ENCODE measurements at regions not wholly inside any gene's neighbourhood (a gene's known extent, or its start where the extent isn't known, plus 50 kb on each side); places are given as distances from the start of the nearest gene placed in this dataset.
A peak's percentile ranks its signal among the peaks of the same experiment; 100 is the strongest.

DNA sequence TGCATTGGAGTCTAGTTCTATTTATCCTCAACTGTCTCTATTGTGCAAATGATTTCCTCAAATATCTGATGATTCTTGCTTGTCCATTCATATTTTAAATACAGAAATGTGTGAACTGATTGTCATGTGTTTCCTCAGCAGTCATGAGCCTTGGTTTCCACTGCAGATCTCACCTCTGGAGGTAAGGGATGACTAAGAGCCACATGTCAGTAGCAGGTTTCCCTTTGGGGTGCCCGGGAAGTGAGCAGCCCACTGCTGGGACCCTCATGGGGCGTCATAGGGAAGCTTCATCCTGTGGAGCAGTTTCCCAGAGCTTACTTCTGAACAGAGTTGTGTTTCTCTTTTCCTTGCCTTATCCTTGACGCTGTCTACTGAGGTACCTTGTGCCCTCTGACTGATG, 149.2 kb upstream of the TOPAZ1 start:
- no peak for DNase-seq (ENCODE audit: low spot score)

DNA sequence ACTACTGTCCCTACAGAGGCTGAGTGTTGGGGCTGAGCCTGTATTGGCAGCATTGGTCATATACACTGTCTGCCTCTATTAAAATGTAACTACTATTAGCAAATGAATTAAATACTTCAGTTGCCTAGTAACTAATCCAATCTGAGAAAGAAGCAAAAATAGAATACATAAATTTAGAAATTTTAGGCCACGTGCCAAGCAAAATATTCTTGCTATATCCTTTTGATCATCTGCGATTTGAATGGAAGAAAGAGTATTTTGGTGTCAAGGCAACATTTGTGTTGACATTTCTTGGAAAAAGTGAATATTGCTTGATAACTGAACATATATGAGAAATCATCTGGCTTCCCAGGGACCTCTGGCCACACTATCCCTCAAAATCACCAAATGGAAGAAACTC, 148.2 kb upstream of the TOPAZ1 start:
- DNase-seq (ENCODE audit: low spot score): no peak

DNA sequence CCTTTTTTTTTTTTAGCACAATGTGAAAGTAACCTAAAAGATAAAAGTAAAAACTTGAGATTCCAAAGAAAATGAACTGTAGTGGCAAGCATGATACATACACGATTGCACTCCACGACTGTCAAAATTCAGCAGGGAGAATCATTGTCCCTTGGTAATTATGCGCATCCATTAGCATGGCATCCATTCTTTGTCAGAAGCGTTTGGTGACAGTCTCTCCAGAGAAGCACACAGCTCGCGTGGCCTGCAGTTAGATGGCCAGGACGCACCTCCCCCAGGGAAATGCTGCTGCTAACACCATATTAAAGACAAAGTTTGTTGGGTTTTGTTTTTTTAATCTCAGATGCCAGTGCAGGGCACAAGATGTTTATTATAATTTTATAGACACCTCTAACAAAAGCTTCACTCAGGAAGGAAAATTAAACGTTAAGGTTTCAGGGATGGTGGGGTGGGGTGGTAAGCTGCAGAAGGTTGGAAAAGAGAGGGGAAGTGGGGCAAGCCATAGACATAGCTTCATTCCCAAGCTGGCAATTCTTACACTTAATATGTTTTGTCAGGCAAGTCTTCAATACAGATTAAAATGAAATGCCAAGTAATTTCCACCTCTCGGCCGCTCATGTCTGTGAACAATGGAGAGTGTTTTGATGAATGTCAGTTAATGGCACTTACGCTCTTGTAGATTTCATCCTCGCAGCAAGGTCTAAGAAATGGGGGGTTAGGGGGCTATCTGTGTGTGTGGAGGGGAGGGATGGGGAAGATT, 142.8 kb upstream of the TOPAZ1 start:
- no peak for DNase-seq (ENCODE audit: low spot score)

DNA sequence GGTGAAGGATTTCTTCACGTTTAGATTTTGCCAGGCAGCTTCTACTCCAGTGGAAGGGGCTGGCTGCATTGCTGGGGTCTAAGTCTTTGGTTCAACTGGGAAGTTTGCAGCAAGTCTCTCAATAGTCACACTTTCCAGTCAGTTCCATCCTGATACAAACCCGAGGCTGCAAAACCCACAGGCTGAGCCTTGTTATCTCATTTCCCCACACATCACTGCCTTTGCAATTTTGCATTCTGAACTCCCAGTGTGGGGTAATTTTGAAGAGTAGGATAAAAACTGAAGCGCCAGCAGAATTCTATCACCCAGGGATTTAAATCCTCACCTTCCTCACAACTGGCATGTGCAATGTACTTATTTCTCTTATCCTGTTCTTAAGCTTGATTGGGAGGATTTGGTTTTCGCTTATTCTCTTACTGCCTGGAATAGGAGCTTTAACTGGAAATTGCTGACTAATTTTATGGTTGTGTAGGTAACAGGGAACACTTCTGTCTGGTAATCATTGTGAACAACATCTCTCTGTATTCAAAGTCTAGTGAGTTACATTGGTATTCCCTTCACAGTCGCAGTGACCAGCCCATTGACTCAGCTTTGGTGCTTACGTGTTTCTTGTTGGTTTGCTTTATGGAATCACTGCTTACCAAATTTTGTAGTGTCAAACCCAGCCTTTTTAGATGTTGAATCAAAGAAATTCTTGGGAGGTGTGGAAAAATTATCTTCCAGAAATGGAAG, 142.0 kb upstream of the TOPAZ1 start:
- DNase-seq (ENCODE audit: low spot score): no peak

DNA sequence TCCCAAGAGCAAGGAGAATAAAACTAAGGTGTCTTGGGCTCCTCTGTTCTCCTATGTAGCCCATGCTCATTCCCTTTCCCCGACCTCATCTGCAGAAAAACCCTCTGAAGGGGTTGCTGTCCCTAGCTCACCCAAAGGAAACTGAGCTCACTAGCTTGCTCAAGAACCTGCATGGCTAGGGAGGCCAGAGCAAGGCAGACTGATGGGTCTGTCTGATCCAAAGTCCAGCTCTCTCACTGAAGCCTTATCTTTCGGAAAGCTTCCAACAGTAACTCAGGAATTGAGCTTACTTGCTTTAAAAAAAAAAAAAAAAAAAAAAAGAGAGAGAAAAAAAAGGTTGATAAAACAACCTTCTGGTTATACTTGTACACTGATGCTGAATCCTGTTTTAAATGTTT, 141.4 kb upstream of the TOPAZ1 start:
- DNase-seq (ENCODE audit: low spot score): no peak

DNA sequence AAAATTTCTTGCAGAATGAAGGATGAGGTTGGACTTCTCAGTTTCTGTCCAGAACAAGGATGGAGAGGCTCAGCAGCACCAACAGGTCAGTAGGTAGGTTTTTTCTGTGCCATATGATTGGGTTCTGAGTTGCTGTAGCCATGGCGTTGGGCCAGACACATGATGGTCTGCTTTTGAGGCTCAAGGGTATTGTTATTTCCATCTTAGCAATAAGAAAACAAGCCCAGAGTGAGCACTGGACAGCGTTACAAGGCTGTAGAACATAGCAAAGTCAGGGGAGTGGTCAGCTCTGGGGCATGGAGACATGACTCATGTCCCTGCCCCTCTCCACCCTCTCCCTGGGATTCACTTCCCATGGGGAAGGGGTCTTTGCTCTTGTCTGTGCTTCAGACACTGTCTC, 137.6 kb upstream of the TOPAZ1 start:
- no peak for DNase-seq (ENCODE audit: low spot score)

DNA sequence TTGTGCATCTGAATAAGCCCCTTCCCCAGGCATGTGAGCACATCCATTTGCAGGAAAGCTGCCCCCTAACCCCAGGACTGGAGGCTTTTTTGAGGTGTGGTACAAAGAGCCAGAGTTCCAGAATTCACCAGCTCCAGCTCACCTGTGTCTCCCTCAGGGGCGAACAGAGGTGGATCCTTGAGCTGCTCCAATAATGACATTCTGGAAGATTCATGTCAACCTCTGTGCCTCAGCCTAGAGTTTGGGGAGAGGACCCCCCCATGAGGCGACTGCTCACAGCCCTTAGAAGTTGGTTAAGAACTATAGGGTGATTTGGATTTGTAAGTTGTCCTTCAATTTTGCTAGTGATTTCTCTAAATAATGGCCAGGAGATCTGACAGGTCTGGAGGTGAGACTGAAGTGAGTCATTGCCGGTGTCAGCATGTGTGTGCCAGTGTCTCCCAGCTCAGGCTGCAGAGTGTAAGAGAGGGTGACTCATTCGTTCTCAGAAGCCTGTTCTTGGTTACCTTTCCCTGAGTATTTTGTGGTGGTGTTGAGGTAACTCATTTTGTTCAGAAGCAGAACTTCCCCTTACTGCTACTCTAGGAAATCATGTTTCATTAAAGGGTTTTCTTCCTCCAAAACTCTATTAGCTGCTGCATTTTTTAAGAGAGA, 136.9 kb upstream of the TOPAZ1 start:
- DNase-seq (ENCODE audit: low spot score): no peak

DNA sequence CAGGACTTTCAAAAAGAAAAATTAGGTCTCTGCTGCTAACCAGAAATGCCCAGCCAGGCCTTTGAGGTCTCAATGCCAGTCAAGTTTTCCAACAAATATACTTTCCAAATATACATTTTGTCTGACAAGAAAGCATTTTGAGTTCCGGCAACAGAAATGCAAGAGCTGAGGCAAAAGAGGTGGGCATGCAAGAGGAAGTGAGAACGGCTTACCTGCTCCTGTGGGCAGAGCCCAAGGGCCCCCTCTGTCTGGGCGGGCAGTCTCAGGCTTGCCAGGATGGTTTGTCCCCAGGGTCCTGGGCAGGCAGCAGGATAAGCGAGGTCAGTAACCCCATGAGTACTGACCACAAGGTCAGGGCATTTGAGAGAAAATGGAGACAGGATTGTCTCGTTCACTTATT, 136.1 kb upstream of the TOPAZ1 start:
- no peak for DNase-seq (ENCODE audit: low spot score)

DNA sequence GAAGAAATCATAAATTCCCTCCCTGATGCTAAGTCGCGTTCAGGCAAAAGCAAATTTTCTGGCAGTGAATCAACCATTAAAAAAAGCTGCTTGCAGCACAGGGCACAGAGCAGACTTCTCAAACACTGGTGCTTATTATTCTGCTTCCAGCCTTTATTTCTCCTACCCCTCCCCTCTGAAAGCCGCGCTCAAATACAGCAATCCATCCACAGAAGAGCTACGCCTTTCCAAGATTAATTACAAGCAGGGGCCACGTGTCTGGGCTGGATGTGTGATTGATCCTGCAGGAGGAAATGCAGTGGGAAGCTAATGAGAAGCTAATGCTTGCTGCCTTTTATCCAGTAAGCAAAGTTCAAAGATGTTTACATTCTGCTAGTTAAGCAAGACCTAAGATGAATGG, 134.9 kb upstream of the TOPAZ1 start:
- no peak for DNase-seq (ENCODE audit: low spot score)

DNA sequence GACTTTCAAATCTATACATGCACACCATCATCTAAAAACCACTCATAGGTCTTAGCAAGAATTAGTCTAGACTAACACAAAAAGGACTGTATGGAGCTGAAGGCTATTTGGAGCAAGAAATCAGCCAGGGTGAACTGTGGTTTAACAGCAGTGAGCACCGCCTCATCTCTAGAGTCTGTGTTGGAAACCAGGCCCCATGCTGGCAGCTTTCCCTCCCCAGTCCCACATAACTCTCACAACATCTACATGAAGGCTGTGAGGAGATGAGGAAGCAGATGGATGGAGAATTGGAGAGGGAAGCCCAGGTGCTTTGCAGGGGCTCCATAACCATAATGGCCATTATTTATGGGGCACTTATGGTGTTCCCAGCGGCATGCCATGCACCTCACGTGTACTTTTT, 133.2 kb upstream of the TOPAZ1 start:
- DNase-seq (ENCODE audit: low spot score): no peak

DNA sequence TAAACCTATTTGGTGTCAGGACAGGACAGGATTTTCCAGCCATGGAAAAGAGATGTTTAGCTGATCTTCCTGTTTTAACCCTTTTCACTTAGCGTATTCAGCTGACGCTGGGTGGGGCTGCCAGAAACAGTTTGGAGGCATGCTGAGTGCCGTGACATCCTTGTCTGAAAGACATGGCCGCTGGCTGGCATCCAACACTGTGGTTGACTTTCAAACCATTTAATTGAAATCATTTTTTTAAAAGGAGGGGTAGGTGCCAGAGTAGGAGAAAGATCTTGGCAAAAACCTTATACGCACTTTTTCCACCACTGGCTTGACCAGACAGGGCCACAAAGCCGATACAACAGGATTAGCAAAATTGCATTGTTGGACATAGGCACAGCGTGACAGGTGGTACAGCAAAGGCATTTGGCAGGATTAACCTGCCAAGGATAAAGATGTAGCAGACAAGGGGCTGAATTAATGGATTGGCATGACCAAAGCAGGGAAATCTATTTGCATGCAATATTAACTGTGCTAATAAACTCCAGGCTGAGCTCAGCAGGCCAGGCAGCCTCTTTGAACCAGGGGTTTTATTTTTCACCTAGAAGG, 131.8 kb upstream of the TOPAZ1 start:
- no peak for DNase-seq (ENCODE audit: low spot score)

DNA sequence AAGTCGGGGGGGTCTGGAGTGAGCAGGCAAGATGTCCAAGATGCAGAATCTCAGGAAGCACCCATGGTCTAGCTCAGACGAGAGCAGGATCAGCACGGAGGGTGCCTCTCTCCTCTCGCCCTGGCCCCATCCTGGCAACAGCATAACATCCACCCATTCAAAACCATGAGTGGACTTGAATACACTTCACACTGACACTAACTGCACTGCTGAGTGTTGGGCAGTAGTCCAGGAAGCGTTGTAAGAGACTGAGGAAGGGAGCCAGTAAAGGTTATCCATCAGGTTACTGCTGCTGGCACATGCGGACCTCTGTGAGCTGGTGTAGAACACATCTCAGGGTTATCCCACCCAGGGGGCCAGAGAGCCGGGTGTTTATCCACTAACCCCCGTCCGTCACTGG, 131.0 kb upstream of the TOPAZ1 start:
- DNase-seq (ENCODE audit: low spot score): no peak

DNA sequence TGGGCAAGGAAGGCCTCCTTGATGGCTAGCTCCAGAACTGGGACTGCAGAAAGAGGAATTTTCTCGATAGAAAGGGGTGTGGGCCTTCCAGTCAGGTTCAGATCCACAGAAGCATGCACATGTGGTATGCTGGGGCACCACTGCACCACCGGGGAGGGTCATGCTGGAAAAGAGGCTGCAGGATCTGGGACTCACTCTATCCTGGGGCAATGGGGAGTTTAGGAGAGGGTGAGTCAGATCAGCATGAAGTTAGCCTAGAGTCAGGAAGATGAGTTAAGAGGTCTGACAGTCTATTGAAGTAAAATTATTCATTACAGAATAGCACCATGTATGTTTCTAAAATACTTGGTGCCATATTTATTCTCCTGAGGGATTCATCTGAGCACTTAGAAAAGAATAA, 130.2 kb upstream of the TOPAZ1 start:
- no peak for DNase-seq (ENCODE audit: low spot score)

DNA sequence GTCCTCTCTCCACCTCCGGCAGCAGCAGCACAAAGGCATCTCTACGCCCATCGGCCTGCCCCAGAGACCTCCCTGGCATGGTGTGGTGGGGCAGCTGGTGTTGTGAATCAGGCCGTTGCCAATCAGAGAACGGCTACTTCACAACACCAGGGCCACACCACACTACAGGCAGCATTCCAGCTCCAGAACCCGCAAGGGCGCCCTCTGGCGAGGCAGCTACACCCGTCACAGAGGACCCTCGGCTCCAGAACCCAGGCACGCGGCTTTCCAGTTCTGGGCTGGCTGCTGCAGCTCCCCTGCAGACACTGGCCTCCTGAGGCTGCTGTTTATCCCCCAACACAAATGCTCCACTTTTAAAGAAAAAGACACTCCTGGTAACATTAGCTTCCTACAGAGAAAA, 127.5 kb upstream of the TOPAZ1 start:
- DNase-seq (ENCODE audit: low spot score): peak; percentile 3

DNA sequence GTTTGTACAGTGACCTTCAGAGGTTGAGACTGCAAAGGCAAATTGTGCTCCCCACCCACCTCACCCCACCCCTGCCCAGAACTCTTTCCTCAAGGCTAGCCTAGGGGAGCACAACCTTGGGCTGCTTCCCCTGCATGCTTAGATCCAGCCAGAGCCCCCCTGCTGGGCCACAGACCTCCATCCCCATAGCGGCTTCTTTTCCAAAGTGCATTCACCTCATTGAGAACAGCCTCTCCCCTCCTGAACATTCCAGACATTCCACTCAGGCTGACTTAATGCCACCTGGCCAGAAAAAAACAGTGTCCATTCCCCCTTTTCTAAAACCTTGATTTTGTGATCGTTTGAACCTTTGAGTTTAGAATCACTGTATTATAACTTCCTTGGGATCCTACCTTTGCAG, 124.4 kb upstream of the TOPAZ1 start:
- no peak for DNase-seq (ENCODE audit: low spot score)

DNA sequence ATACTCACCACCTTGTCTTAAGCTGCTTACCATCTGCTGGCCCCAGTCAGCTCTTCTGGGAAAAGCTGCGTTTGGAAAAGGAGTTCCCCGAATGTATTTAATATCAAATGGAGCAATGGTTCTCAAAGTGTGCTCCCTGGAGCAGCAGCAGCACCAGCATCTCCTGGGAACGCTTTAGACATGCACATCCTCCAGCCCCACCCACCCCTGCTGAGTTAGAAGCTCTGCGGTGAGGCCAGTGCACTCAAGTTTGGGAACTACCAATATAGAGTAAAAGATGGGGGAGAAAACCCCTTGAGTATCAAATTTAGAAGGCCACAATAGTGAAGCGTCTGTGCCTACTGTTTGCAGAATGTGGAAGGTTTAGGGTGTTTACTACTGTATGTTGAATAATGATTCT, 124.0 kb upstream of the TOPAZ1 start:
- no peak for DNase-seq (ENCODE audit: low spot score)

DNA sequence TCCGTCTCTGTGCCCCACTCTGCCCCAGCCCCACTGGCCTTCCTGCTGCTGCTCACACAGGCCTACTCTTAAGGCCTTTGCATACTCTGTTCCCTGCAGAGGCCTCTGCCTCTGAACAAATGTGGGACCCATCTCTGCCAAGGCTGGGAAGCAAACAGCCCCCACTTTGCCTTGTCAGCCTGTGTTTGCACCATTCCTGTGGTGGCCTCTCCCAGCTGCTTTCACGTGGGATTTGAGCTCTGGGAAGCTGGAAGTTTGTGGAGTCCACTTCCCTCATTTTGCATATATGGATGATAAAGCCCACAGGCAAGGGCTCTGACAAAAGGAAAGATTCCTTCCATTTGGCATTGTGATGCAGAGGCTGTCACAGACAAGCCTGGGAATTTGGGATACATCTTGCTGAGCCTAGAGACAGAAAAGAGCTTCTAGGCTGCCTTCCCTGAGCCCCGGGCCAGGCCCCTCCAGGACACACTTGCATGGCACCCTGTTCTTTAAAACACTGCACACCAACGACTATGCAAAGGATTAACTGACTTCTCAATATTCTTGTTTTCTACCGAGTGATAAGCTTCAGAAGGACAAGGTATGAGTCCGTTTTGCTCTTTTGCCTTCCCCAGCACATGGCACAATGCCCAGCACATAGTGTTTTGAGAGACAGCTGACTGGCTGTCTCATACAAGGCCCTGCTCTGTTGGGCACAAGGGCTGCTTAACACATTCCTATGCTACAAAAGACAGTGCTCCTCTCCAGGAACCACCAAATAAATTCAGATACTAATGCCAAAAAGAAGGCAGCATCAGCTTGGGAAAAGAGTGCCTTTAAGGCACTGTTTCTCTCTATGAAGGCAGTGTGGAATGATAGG, 120.7 kb upstream of the TOPAZ1 start:
- no peak for DNase-seq (ENCODE audit: low spot score)

DNA sequence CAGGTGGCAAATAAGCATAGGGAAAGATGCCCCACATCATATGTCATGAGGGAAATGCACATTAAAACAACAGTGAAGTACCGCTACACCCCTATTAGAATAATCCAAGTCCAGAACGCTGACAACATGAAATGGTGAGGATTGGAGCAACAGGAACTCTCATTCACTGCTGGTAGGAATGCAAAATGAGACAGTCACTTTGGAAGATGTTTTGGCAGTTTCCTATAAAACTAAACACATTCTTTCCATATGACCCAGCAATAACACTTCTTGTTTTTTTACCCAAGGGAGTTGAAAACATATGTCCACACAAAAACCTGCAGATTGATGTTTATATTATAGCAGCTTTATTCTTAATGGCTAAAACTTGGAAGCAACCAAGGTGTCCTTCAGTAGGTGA, 116.4 kb upstream of the TOPAZ1 start:
- no peak for DNase-seq (ENCODE audit: low spot score)

DNA sequence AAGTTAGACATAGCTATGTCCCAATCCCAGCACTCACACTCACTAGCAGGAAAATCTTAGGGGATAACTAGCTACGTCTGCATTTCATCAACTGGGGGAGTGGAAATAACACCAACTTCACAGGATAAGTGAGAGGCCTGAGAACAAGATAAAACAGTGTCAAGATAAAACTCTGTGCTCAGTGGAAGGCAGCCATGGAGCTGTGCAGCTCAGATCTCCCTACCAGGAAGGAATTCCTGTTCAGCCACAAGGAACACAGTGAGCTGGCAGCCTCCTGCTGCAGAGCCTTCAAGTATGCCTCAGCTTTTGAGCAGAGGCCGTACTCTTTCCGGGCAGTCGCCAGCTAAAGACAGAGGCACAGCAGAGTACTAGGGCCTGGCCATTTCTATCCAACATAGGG, 115.8 kb upstream of the TOPAZ1 start:
- DNase-seq (ENCODE audit: low spot score): no peak

DNA sequence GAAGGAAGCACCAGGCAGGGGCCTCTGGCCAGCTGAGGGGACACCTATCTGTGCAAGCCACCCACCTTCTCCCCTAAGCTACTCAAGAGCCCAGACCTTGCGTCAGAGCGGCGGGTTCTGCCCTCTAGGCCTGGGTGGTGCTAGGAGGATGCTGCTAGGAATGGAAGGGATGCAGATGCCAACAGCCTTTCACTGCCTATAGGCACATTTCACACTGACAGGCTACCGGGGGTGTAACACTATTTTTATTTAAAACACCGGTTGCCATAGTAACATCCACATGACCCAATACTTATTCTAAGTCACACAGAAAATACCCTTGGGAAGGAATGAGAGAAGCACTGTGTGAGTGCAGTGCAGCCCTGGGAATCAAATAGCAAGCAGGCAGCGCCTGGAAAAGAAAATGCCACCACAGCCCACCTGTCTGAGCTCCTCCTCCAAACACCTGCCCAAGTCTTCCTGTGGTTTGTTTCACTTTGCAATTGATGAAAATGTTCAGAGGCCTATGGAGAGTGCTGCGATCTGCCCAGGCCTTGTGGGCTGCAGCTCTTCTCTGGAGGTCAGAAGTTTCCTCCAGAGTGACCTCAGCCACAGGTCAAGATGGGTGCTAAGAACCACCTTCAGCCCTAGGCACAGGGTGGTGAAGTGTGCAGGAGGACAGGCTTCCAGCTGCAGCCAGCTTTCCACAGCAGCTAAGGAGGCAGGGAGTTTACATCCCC, 113.5 kb upstream of the TOPAZ1 start:
- no peak for DNase-seq (ENCODE audit: low spot score)

DNA sequence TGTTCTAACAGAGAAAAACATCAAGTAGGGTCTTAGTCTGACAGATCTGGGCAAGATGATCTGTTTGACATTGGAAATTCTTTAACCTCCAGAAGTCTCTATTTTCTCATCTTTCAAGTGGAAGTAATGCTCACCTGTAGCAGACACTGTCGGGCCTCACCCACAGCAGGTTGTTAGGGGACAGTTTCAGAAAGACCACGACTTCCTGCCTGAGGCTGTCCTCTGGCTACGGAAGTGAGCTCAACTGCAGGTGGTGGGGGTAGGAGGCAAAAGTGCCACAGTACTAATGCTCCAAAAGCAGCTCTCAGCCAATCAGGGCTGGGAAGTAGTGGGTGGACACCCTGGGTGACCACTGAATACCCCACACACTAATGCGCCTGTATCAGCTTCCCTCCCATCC, 111.4 kb upstream of the TOPAZ1 start:
- no peak for DNase-seq (ENCODE audit: low spot score)
